Panc1 (cell line): ENCODE measurements at regions not wholly inside any gene's neighbourhood (a gene's known extent, or its start where the extent isn't known, plus 50 kb on each side); places are given as distances from the start of the nearest gene placed in this dataset.
"Not testable (repeated sequence)": the region's sequence is repeated elsewhere in the genome, so short reads cannot be mapped to it uniquely, and the experiment has no call there.

Experiments
- ATAC-seq: fragments of 200-7000 bp; cut with Tn5 transposase; 2 replicates; pipeline ENCODE4 v1.9.1; 2020; ENCODE audit warnings: mild to moderate bottlenecking, moderate library complexity
- BruUV-seq: library from RNA; stranded (reverse); fragments of 400-500 nt; replicated peaks from 2 replicates; lab custom pipeline; 2021; lab: Mats Ljungman, UMichigan
- CTCF ChIA-PET: fragments of 300-600 bp; sonication (Branson Sonifier 250); formaldehyde crosslinking; loops from one replicate; lab custom pipeline; 2022; ENCODE audit warnings: antibody characterized with exemption; lab: Charles Lee
- POLR2A ChIA-PET: fragments of 300-600 bp; sonication (Branson Sonifier 250); formaldehyde crosslinking; loops from one replicate; lab custom pipeline; 2022; ENCODE audit warnings: antibody characterized with exemption; lab: Charles Lee
- DNase-seq: peaks from one replicate; pipeline ENCODE4 v3.0.0-alpha.2; 2010; ENCODE audit warnings: low read depth, low spot score
- H3K27ac ChIP-seq: 2 replicates; pipeline ENCODE4 v1.5.1; 2011; ENCODE audit warnings: mild to moderate bottlenecking, low read length, inconsistent platforms
- H3K27me3 ChIP-seq: fragments of 200-500 bp; sonication (Bioruptor generic); 2 replicates; pipeline ENCODE4 v1.6.0; 2014; ENCODE audit warnings: low read length, inconsistent platforms; ENCODE audit not compliant: control insufficient read depth, insufficient read depth
- H3K36me3 ChIP-seq: fragments of 200-500 bp; sonication (Bioruptor generic); 2 replicates; pipeline ENCODE4 v1.5.1; 2014; ENCODE audit warnings: inconsistent platforms, mild to moderate bottlenecking, low read length, moderate library complexity; ENCODE audit not compliant: control insufficient read depth, insufficient read depth
- H3K4me1 ChIP-seq: 2 replicates; pipeline ENCODE4 v1.5.1; 2011; ENCODE audit warnings: inconsistent platforms, mild to moderate bottlenecking, low read length, moderate library complexity; ENCODE audit not compliant: control insufficient read depth, insufficient read depth
- H3K4me3 ChIP-seq, 2 experiments: 2 replicates each; pipeline ENCODE4 v1.5.1; 2011 to 2012; ENCODE audit warnings: low read depth in 2 of 2, low read length in 2 of 2, mild to moderate bottlenecking in 2 of 2, inconsistent platforms in 1 of 2, moderate library complexity in 1 of 2
- H3K9me3 ChIP-seq: fragments of 200-500 bp; sonication (Bioruptor generic); 2 replicates; pipeline ENCODE4 v1.5.1; 2014; ENCODE audit warnings: low read depth, mild to moderate bottlenecking, inconsistent platforms, low read length, moderate library complexity; ENCODE audit not compliant: control insufficient read depth, insufficient read depth
- CTCF ChIP-seq: fragments of 450-650 bp; IDR thresholded peaks from 2 replicates; pipeline ENCODE4 v1.5.1; 2017; ENCODE audit warnings: mild to moderate bottlenecking
- in situ Hi-C: cut with HindIII; loops from 2 replicates; pipeline ENCODE4 v1.10.0; 2016; ENCODE audit warnings: low sequenced_read_pairs, low pct_unique_long_range_greater_than_20kb
- intact Hi-C: fragments of 100-400 bp; cut with micrococcal nuclease; formaldehyde crosslinking; loops from one replicate; pipeline ENCODE4 v1.10.0; 2022; ENCODE audit not compliant: unreplicated experiment

GRCh38 chr22:22296047-22296446 is 51.5 kb downstream of the VPREB1 start:
- POLR2A ChIA-PET, intact Hi-C loops, H3K9me3 ChIP-seq, H3K4me1 ChIP-seq, CTCF ChIA-PET, H3K27me3 ChIP-seq, H3K36me3 ChIP-seq, ATAC-seq, DNase-seq, BruUV-seq, in situ Hi-C loops, H3K4me3 ChIP-seq, H3K27ac ChIP-seq: not testable (repeated sequence)

- H3K27ac ChIP-seq, POLR2A ChIA-PET, H3K27me3 ChIP-seq, intact Hi-C loops, DNase-seq, in situ Hi-C loops, CTCF ChIA-PET, H3K4me1 ChIP-seq, BruUV-seq, H3K36me3 ChIP-seq, H3K9me3 ChIP-seq: not testable (repeated sequence)
- H3K4me3 ChIP-seq: peak overlapping the region; percentile 58 to 62
- peak; percentile 42; the same call in 1 of the 2 replicates for ATAC-seq
These were observed 52.7 kb downstream of the VPREB1 start for GRCh38 chr22:22297159-22297793.

GRCh38 chr22:22297794-22298653 is 53.4 kb downstream of the VPREB1 start:
- intact Hi-C loops, H3K27me3 ChIP-seq, DNase-seq, H3K36me3 ChIP-seq, in situ Hi-C loops, H3K4me1 ChIP-seq, POLR2A ChIA-PET, CTCF ChIA-PET, H3K9me3 ChIP-seq, H3K27ac ChIP-seq: not testable (repeated sequence)
- ATAC-seq: peak; percentile 99
- peak overlapping the region; percentile 58 to 73 for H3K4me3 ChIP-seq
- TSS peak; percentile 78 for BruUV-seq
- peak; percentile 33; the same call in 1 of the 2 replicates for TF ChIP-seq CTCF

GRCh38 chr22:22298654-22299009 is 54.0 kb downstream of the VPREB1 start:
- DNase-seq, POLR2A ChIA-PET, CTCF ChIA-PET, H3K36me3 ChIP-seq, H3K27ac ChIP-seq, intact Hi-C loops, BruUV-seq, H3K4me1 ChIP-seq, in situ Hi-C loops, ATAC-seq, H3K9me3 ChIP-seq, H3K27me3 ChIP-seq: not testable (repeated sequence)
- peak overlapping the region; percentile 58 to 73 for H3K4me3 ChIP-seq

GRCh38 chr22:22300511-22300910 is 55.9 kb downstream of the VPREB1 start:
- BruUV-seq, H3K4me1 ChIP-seq, DNase-seq, ATAC-seq, H3K9me3 ChIP-seq, intact Hi-C loops, POLR2A ChIA-PET, in situ Hi-C loops, H3K4me3 ChIP-seq, H3K36me3 ChIP-seq, H3K27ac ChIP-seq, CTCF ChIA-PET, H3K27me3 ChIP-seq: not testable (repeated sequence)

GRCh38 chr22:22300946-22301345 is 56.4 kb downstream of the VPREB1 start:
- H3K27ac ChIP-seq, DNase-seq, H3K36me3 ChIP-seq, H3K4me3 ChIP-seq, H3K27me3 ChIP-seq, H3K4me1 ChIP-seq, CTCF ChIA-PET, intact Hi-C loops, POLR2A ChIA-PET, BruUV-seq, in situ Hi-C loops, H3K9me3 ChIP-seq, ATAC-seq: not testable (repeated sequence)
